ENCODE measurements at regions not wholly inside any gene's neighbourhood (a gene's known extent, or its start where the extent isn't known, plus 50 kb on each side); places are given as distances from the start of the nearest gene placed in this dataset.

- H3K27ac ChIP-seq (ENCODE audit: low read depth in 2 of 2, low read length in 1 of 2): no peak overlapping the region
- no peaks in the 10 kb centered on the region for H4K20me1 ChIP-seq (ENCODE audit: insufficient read depth)
- no peak overlapping the region for H3K4me3 ChIP-seq (ENCODE audit: low read depth in 2 of 2, low read length in 1 of 2)
- H3K79me2 ChIP-seq (ENCODE audit: insufficient read depth): no peaks in the 10 kb centered on the region
- WGBS (ENCODE audit: low lambda C conversion rate): 80% methylated on average over 1 of the region's 1 CpG
- no peak overlapping the region for H2AFZ ChIP-seq (ENCODE audit: low read depth)
- TF ChIP-seq RAD21 (IDR thresholded peaks at IDR 0.05; ENCODE audit: low read length): no peak
- no peak for TF ChIP-seq EP300 (IDR thresholded peaks at IDR 0.05; ENCODE audit: borderline replicate concordance in 1 of 2, low read depth in 1 of 2, low read length in 1 of 2)
- no peak for TF ChIP-seq FOSL2 (IDR thresholded peaks at IDR 0.05; ENCODE audit: borderline replicate concordance, low read depth)
- TF ChIP-seq REST (IDR thresholded peaks at IDR 0.05; ENCODE audit: low read depth, low read length): no peak
- no peak for TF ChIP-seq USF2 (IDR thresholded peaks at IDR 0.05; ENCODE audit: borderline replicate concordance, low read depth, low read length)
- TF ChIP-seq GATA2 (CRISPR knock-in tag; IDR thresholded peaks at IDR 0.05): no peak
- no peak for TF ChIP-seq YY1 (IDR thresholded peaks at IDR 0.05; ENCODE audit: low read depth)
- CTCF ChIA-PET: no interaction called here
- no peaks in the 10 kb centered on the region; a peak in 1 of 4 replicates for H3K4me1 ChIP-seq (ENCODE audit: control insufficient read depth in 1 of 2, insufficient read depth in 2 of 2, low read depth in 1 of 2, low read length in 1 of 2)
- H3K4me2 ChIP-seq: no peak overlapping the region
- no peak for DNase-seq
- POLR2A ChIA-PET: no interaction called here
- H3K9me3 ChIP-seq: no peaks in the 10 kb centered on the region
- H3K9me2 ChIP-seq: no peaks in the 10 kb centered on the region
- H3K9ac ChIP-seq: no peak overlapping the region
- H3K36me3 ChIP-seq (replicated peaks in 1 of 2; ENCODE audit: control insufficient read depth in 1 of 2, insufficient read depth in 2 of 2, low read length in 1 of 2): no peaks in the 10 kb centered on the region
- H3K27me3 ChIP-seq (ENCODE audit: insufficient read depth): no peaks in the 10 kb centered on the region
- no peaks in the 10 kb centered on the region for H3F3A ChIP-seq (replicated peaks; ENCODE audit: insufficient read depth)
Measured at GRCh38 chr13:67967031-67967430, 736.9 kb upstream of the PCDH9 start.

GRCh38 chr13:67966065-67966464, 735.9 kb upstream of the PCDH9 start:
- POLR2A ChIA-PET: no interaction called here
- no peak for DNase-seq
- Histone ChIP-seq H3K9ac (no peak overlapping the region), H3K9me2 (no peaks in the 10 kb centered on the region), H3K9me3 (no peaks in the 10 kb centered on the region), H4K20me1 (ENCODE audit: insufficient read depth) (no peaks in the 10 kb centered on the region), H3K4me3 (ENCODE audit: low read depth in 2 of 2, low read length in 1 of 2) (no peak overlapping the region), H2AFZ (ENCODE audit: low read depth) (no peak overlapping the region), H3K27me3 (ENCODE audit: insufficient read depth) (no peaks in the 10 kb centered on the region), H3K4me2 (no peak overlapping the region), H3F3A (replicated peaks; ENCODE audit: insufficient read depth) (no peaks in the 10 kb centered on the region), H3K27ac (ENCODE audit: low read depth in 2 of 2, low read length in 1 of 2) (no peak overlapping the region), H3K4me1 (ENCODE audit: control insufficient read depth in 1 of 2, insufficient read depth in 2 of 2, low read depth in 1 of 2, low read length in 1 of 2) (no peaks in the 10 kb centered on the region; a peak in 1 of 4 replicates), H3K79me2 (ENCODE audit: insufficient read depth) (no peaks in the 10 kb centered on the region), H3K36me3 (replicated peaks in 1 of 2; ENCODE audit: control insufficient read depth in 1 of 2, insufficient read depth in 2 of 2, low read length in 1 of 2) (no peaks in the 10 kb centered on the region)
- 71% methylated on average over 1 of the region's 1 CpG for WGBS (ENCODE audit: low lambda C conversion rate)
- TF ChIP-seq ZBTB33 (IDR thresholded peaks at IDR 0.05; ENCODE audit: borderline replicate concordance, low read depth): no peak
- TF ChIP-seq EZH2phosphoT487 (IDR thresholded peaks at IDR 0.05; ENCODE audit: borderline replicate concordance, low read depth): no peak
- no peak for TF ChIP-seq USF2 (IDR thresholded peaks at IDR 0.05; ENCODE audit: borderline replicate concordance, low read depth, low read length)
- TF ChIP-seq JUND (IDR thresholded peaks at IDR 0.05): no peak
- no peak for TF ChIP-seq FOSL2 (IDR thresholded peaks at IDR 0.05; ENCODE audit: borderline replicate concordance, low read depth)
- no peak for TF ChIP-seq ELF1 (IDR thresholded peaks at IDR 0.05)
- no peak for TF ChIP-seq RFX5 (IDR thresholded peaks at IDR 0.05; ENCODE audit: low read length)
- TF ChIP-seq USF1 (IDR thresholded peaks at IDR 0.05; ENCODE audit: borderline replicate concordance, low read depth): no peak
- no peak for TF ChIP-seq SIN3A (IDR thresholded peaks at IDR 0.05; ENCODE audit: borderline replicate concordance, low read depth, low read length)
- TF ChIP-seq SMC3 (IDR thresholded peaks at IDR 0.05; ENCODE audit: low read depth, low read length): no peak
- TF ChIP-seq MEF2A (IDR thresholded peaks at IDR 0.05; ENCODE audit: borderline replicate concordance, low read depth): no peak
- TF ChIP-seq POLR2AphosphoS5 (IDR thresholded peaks at IDR 0.05; ENCODE audit: low read depth, low read length): no peak
- TF ChIP-seq RAD21 (IDR thresholded peaks at IDR 0.05; ENCODE audit: low read length): no peak
- CTCF ChIA-PET: no interaction called here

All from SK-N-SH (cell line).